HCT116 (cell line): ENCODE measurements at regions not wholly inside any gene's neighbourhood (a gene's known extent, or its start where the extent isn't known, plus 50 kb on each side); places are given as distances from the start of the nearest gene placed in this dataset.

Experiments used
- ATAC-seq: fragments of 200-7000 bp; cut with Tn5 transposase; 2 replicates; pipeline ENCODE4 v1.9.1; 2020; ENCODE audit warnings: mild to moderate bottlenecking, moderate library complexity
- BruUV-seq: library from RNA; stranded (reverse); fragments of 400-500 nt; replicated peaks from 2 replicates; lab custom pipeline; 2021; lab: Mats Ljungman, UMichigan
- CTCF ChIA-PET: fragments of 300-600 bp; sonication (Branson Sonifier 250); formaldehyde crosslinking; loops from one replicate; lab custom pipeline; 2021; ENCODE audit warnings: antibody characterized with exemption; lab: Charles Lee
- POLR2A ChIA-PET: fragments of 300-600, 350-600 bp; sonication (Branson Sonifier 250); formaldehyde crosslinking; loops from one replicate; lab custom pipeline; 2021; ENCODE audit warnings: antibody characterized with exemption; lab: Charles Lee
- RAD21 ChIA-PET, 2 experiments: fragments of 300-600 bp; sonication (Branson Sonifier 250); formaldehyde crosslinking; loops; one replicate each; lab custom pipeline; 2023; ENCODE audit warnings: low total read pairs in 2 of 2; ENCODE audit not compliant: uncharacterized antibody in 2 of 2, unreplicated experiment in 2 of 2, low non-redundant PET in 1 of 2; lab: Charles Lee
- DNase-seq: peaks from one replicate; pipeline ENCODE4 v3.0.0-alpha.2; 2010; ENCODE audit warnings: low read depth, low spot score
- H2AFZ ChIP-seq: fragments of 200-600 bp; shearing (Covaris generic), sonication (generic); 2 replicates; pipeline ENCODE4 v1.6.1; 2017; ENCODE audit warnings: low read depth, mixed run types, mixed read lengths, antibody characterized with exemption, low read length; ENCODE audit not compliant: poor library complexity, severe bottlenecking
- H3K27ac ChIP-seq: 2 replicates; pipeline ENCODE4 v1.5.1; 2012; ENCODE audit warnings: low read depth, low read length
- H3K27me3 ChIP-seq: fragments of 200-600 bp; sonication (generic); 2 replicates; pipeline ENCODE4 v1.6.1; 2016; ENCODE audit warnings: mixed run types, low read length, mixed read lengths; ENCODE audit not compliant: insufficient read depth
- H3K36me3 ChIP-seq, 2 experiments: fragments of 200-500 bp in 1 of 2; fragments of 200-600 bp in 1 of 2; sonication (Bioruptor generic) in 1 of 2; sonication (generic) in 1 of 2; 2 replicates each; pipeline versions ENCODE4 v1.5.1 to v1.6.1; 2014 to 2016; ENCODE audit warnings: low read length in 2 of 2, inconsistent platforms in 1 of 2, mixed read lengths in 1 of 2, mixed run types in 1 of 2; ENCODE audit not compliant: insufficient read depth in 2 of 2, control insufficient read depth in 1 of 2
- H3K4me1 ChIP-seq, 2 experiments: fragments of 200-600 bp in 1 of 2; sonication (generic) in 1 of 2; 2 replicates each; pipeline versions ENCODE4 v1.5.1 to v1.6.1; 2012 to 2017; ENCODE audit warnings: low read length in 2 of 2, inconsistent platforms in 1 of 2, mild to moderate bottlenecking in 1 of 2, mixed read lengths in 1 of 2, mixed run types in 1 of 2, moderate library complexity in 1 of 2; ENCODE audit not compliant: insufficient read depth in 2 of 2, control insufficient read depth in 1 of 2
- H3K4me2 ChIP-seq: fragments of 200-600 bp; sonication (generic); 2 replicates; pipeline ENCODE4 v1.6.1; 2017; ENCODE audit warnings: mixed run types, low read length, mixed read lengths
- H3K4me3 ChIP-seq, 2 experiments: fragments of 200-600 bp in 1 of 2; sonication (generic) in 1 of 2; replicated peaks in 1 of 2; 2 replicates each; pipeline ENCODE4 v1.5.1; 2011 to 2016; ENCODE audit warnings: low read length in 2 of 2, control low read depth in 1 of 2, low read depth in 1 of 2, mild to moderate bottlenecking in 1 of 2, mixed read lengths in 1 of 2, mixed run types in 1 of 2
- H3K79me2 ChIP-seq: fragments of 200-600 bp; sonication (generic); 2 replicates; pipeline ENCODE4 v1.6.1; 2017; ENCODE audit warnings: mild to moderate bottlenecking, mixed run types, low read length, moderate library complexity, mixed read lengths; ENCODE audit not compliant: insufficient read depth
- H3K9ac ChIP-seq: fragments of 200-600 bp; sonication (generic); 2 replicates; pipeline ENCODE4 v1.6.1; 2016; ENCODE audit warnings: low read length, mixed read lengths
- H3K9me2 ChIP-seq: fragments of 200-600 bp; sonication (generic), shearing (Covaris generic); 2 replicates; pipeline ENCODE4 v1.6.1; 2017; ENCODE audit warnings: mixed run types, mild to moderate bottlenecking, moderate library complexity; ENCODE audit not compliant: insufficient read depth
- H3K9me3 ChIP-seq, 2 experiments: fragments of 200-500 bp in 1 of 2; fragments of 200-600 bp in 1 of 2; sonication (Bioruptor generic) in 1 of 2; sonication (generic) in 1 of 2; 2 replicates each; pipeline ENCODE4 v1.6.1; 2014 to 2017; ENCODE audit warnings: low read length in 2 of 2, mixed read lengths in 2 of 2, inconsistent platforms in 1 of 2, low read depth in 1 of 2, mild to moderate bottlenecking in 1 of 2, mixed run types in 1 of 2, moderate library complexity in 1 of 2; ENCODE audit not compliant: control insufficient read depth in 1 of 2, insufficient read depth in 1 of 2
- H4K20me1 ChIP-seq: fragments of 200-600 bp; sonication (generic), shearing (Covaris generic); 2 replicates; pipeline ENCODE4 v1.6.1; 2017; ENCODE audit warnings: mixed run types, mild to moderate bottlenecking, moderate library complexity; ENCODE audit not compliant: insufficient read depth
- CTCF ChIP-seq, 3 experiments: fragments of 200-600 bp in 1 of 3; sonication (generic) in 1 of 3; IDR thresholded peaks in 2 of 3; conservative IDR thresholded peaks in 1 of 3; 2 replicates each; pipeline ENCODE4 v1.5.1; 2012 to 2017; ENCODE audit warnings: low read depth in 2 of 3, low read length in 2 of 3, antibody characterized with exemption in 1 of 3, borderline replicate concordance in 1 of 3, control low read depth in 1 of 3, mild to moderate bottlenecking in 1 of 3, mixed read lengths in 1 of 3, mixed run types in 1 of 3, moderate library complexity in 1 of 3; ENCODE audit not compliant: insufficient read depth in 1 of 3
- EZH2phosphoT487 ChIP-seq: fragments of 200-600 bp; IDR thresholded peaks from 2 replicates; pipeline ENCODE4 v1.6.1; 2018; ENCODE audit warnings: antibody characterized with exemption, borderline replicate concordance
- JUND ChIP-seq: IDR thresholded peaks from 2 replicates; pipeline ENCODE4 v1.6.1; 2012
- POLR2A ChIP-seq: IDR thresholded peaks from 2 replicates; pipeline ENCODE4 v1.7.0; 2011; ENCODE audit warnings: borderline replicate concordance; ENCODE audit not compliant: insufficient read depth, insufficient read length; ENCODE audit errors: extremely low read depth
- POLR2AphosphoS5 ChIP-seq: IDR thresholded peaks from 2 replicates; pipeline ENCODE4 v1.6.1; 2011; ENCODE audit warnings: mild to moderate bottlenecking, low read depth, low read length, moderate library complexity
- REST ChIP-seq: IDR thresholded peaks from 2 replicates; pipeline ENCODE4 v1.6.1; 2012; ENCODE audit warnings: low read depth
- TCF7L2 ChIP-seq: IDR thresholded peaks from 2 replicates; pipeline ENCODE4 v1.7.0; 2011; ENCODE audit warnings: borderline replicate concordance, inconsistent platforms; ENCODE audit not compliant: insufficient read depth, insufficient read length; ENCODE audit errors: extremely low read depth
- ZNF274 ChIP-seq: fragments of 200-500 bp; sonication (Bioruptor generic); IDR thresholded peaks from 2 replicates; pipeline ENCODE4 v1.6.1; 2014; ENCODE audit warnings: mild to moderate bottlenecking, low read depth, low read length, inconsistent platforms
- intact Hi-C: fragments of 100-400 bp; cut with micrococcal nuclease; formaldehyde crosslinking; loops from 2 replicates; pipeline ENCODE4 v1.10.0; 2022

- Histone ChIP-seq H3K79me2 (no peaks in the 10 kb centered on the region), H3K9me3 (no peaks in the 10 kb centered on the region), H3K4me3 (no peak overlapping the region), H3K9ac (no peak overlapping the region), H4K20me1 (no peaks in the 10 kb centered on the region), H3K27ac (no peak overlapping the region), H3K27me3 (peaks cover 9% of the 10 kb centered on the region; the same call in 1 of the 2 replicates), H3K4me2 (no peak overlapping the region), H3K4me1 (no peaks in the 10 kb centered on the region), H3K9me2 (no peaks in the 10 kb centered on the region), H3K36me3 (no peaks in the 10 kb centered on the region), H2AFZ (no peak overlapping the region)
- ChIA-PET CTCF (no interaction called here), RAD21 (no interaction called here), POLR2A (no interaction called here)
- ATAC-seq = no peak
- no TSS peak for BruUV-seq
- no peak for TF ChIP-seq REST
- no peak for TF ChIP-seq CTCF (IDR thresholded peaks at IDR 0.05 in 2 of 3, conservative IDR thresholded peaks at IDR 0.05 in 1 of 3; ENCODE audit: borderline replicate concordance in 1 of 3, insufficient read depth in 1 of 3, low read depth in 2 of 3, low read length in 2 of 3)
- TF ChIP-seq TCF7L2 = no peak
- TF ChIP-seq POLR2AphosphoS5 = no peak
- no peak for TF ChIP-seq JUND
- no peak for TF ChIP-seq POLR2A
- TF ChIP-seq EZH2phosphoT487 = no peak
- TF ChIP-seq ZNF274 = no peak
- DNase-seq = no peak
- intact Hi-C loops = no loop called here
These were observed 219.2 kb upstream of the PGR start for GRCh38 chr11:101348786-101349185.
